ENCODE measurements at regions not wholly inside any gene's neighbourhood (a gene's known extent, or its start where the extent isn't known, plus 50 kb on each side); places are given as distances from the start of the nearest gene placed in this dataset.

- TF ChIP-seq CTCF (IDR thresholded peaks at IDR 0.05), result no peak
- no peak for TF ChIP-seq POLR2A (IDR thresholded peaks at IDR 0.05)
Measured at GRCh38 chr9:106092083-106092482, 397.7 kb downstream of the TMEM38B start.
